GM18502 (cell line): ENCODE measurements at regions not wholly inside any gene's neighbourhood (a gene's known extent, or its start where the extent isn't known, plus 50 kb on each side); places are given as distances from the start of the nearest gene placed in this dataset.

Experiments used
- ATAC-seq: cut with Tn5 transposase; IDR thresholded peaks from one replicate; pipeline ENCODE4 v1.9.1; 2021; ENCODE audit warnings: mild to moderate bottlenecking; ENCODE audit not compliant: unreplicated experiment, poor library complexity

- ATAC-seq, result no peak
Measured at GRCh38 chr2:83516503-83516902, 942.6 kb downstream of the SUCLG1 start.

GRCh38 chr2:83487451-83487850, 971.6 kb downstream of the SUCLG1 start:
- no peak for ATAC-seq

GRCh38 chr2:83481436-83481835, 977.6 kb downstream of the SUCLG1 start:
- ATAC-seq, result no peak

GRCh38 chr2:83478037-83478436, 981.0 kb downstream of the SUCLG1 start:
- no peak for ATAC-seq

- ATAC-seq, result no peak
Measured at GRCh38 chr2:83475371-83475770, 983.7 kb downstream of the SUCLG1 start.

GRCh38 chr2:83471655-83472054, 987.4 kb downstream of the SUCLG1 start:
- no peak for ATAC-seq

GRCh38 chr2:83470928-83471327, 988.2 kb downstream of the SUCLG1 start:
- ATAC-seq, result no peak

GRCh38 chr2:83464444-83464843, 994.6 kb downstream of the SUCLG1 start:
- ATAC-seq, result no peak

GRCh38 chr2:83462881-83463280, 996.2 kb downstream of the SUCLG1 start:
- ATAC-seq, result no peak

- ATAC-seq, result no peak
Measured at GRCh38 chr2:83461135-83461534, 997.9 kb downstream of the SUCLG1 start.

- no peak for ATAC-seq
Measured at GRCh38 chr2:83459456-83459855, 999.6 kb downstream of the SUCLG1 start.

GRCh38 chr2:83435989-83436388, 1023.1 kb downstream of the SUCLG1 start:
- ATAC-seq, result no peak

- ATAC-seq, result no peak
Measured at GRCh38 chr2:83420993-83421392, 1038.1 kb downstream of the SUCLG1 start.

- no peak for ATAC-seq
Measured at GRCh38 chr2:83394134-83394904, 1064.8 kb downstream of the SUCLG1 start.

- no peak for ATAC-seq
Measured at GRCh38 chr2:83388804-83389203, 1070.3 kb downstream of the SUCLG1 start.

- no peak for ATAC-seq
Measured at GRCh38 chr2:83386549-83386948, 1072.5 kb downstream of the SUCLG1 start.

- no peak for ATAC-seq
Measured at GRCh38 chr2:83378921-83379320, 1080.2 kb downstream of the SUCLG1 start.

GRCh38 chr2:83376731-83377130, 1082.3 kb downstream of the SUCLG1 start:
- no peak for ATAC-seq

GRCh38 chr2:83370419-83370762, 1088.7 kb downstream of the SUCLG1 start:
- ATAC-seq, result no peak

- ATAC-seq, result no peak
Measured at GRCh38 chr2:83369601-83370418, 1089.3 kb downstream of the SUCLG1 start.

- no peak for ATAC-seq
Measured at GRCh38 chr2:83368916-83369315, 1090.2 kb downstream of the SUCLG1 start.

GRCh38 chr2:83368461-83368860, 1090.6 kb downstream of the SUCLG1 start:
- ATAC-seq, result no peak
